ENCODE measurements at regions not wholly inside any gene's neighbourhood (a gene's known extent, or its start where the extent isn't known, plus 50 kb on each side); places are given as distances from the start of the nearest gene placed in this dataset.

DNA sequence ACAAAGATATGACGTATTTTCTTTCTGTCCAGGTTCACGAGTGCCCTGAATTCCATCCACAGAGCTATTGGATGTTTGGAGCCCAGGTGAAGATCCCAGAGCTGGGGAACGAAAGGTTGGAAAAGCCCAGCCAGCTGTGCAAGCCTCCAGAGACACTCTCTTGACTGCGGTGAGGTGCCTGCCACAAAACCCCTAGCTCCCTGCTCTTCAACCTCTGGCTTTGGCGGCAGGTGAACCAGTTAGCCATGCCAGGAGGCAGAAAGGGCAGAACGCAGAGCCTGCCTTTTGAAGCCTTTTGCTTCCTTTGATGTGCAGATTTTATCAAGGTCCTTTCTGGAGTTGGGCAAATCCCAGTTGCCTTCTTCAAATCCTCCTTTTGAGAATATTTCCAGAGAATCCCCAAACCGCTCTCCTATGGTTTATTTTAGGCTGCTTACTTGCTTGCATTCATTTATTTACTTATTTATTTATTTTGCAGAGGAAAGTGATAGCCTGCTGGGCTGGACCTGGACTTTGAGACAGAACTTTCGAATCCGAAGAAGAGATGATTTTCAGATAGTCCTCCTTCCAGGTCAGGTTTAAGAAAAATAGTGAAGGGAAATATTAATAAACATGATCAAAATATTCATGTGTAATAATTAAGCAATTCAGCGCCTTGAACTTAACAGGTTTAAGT, 411.2 kb upstream of the TBX3 start:
- FAIRE-seq (no peak), DNase-seq (ENCODE audit: low read depth in 1 of 2, low spot score in 2 of 2) (no peak)
- no peak overlapping the region for H2BK15ac ChIP-seq (ENCODE audit: low read length)
- no peak overlapping the region for H3K56ac ChIP-seq (replicated peaks; ENCODE audit: insufficient read length, low read depth, low read length)
- H4K91ac ChIP-seq (replicated peaks; ENCODE audit: insufficient read length, low read length): no peak overlapping the region
- ChIA-PET CTCF (ENCODE audit: partially characterized antibody) (interaction anchor here (0.5 kb wide), 1 partner anchor 449 kb away, joined by 4 read pairs; no protein-coding TSS in a partner anchor), POLR2A (ENCODE audit: partially characterized antibody) (no interaction called here)
- no peaks in the 10 kb centered on the region; the same call in 1 of the 2 replicates for H3K23me2 ChIP-seq (ENCODE audit: low read depth, low read length)
- H3K4me3 ChIP-seq (ENCODE audit: extremely low read depth in 1 of 4, insufficient read depth in 2 of 4, low read depth in 3 of 4, low read length in 4 of 4): no peak overlapping the region
- no peaks in the 10 kb centered on the region for H3K27me3 ChIP-seq (replicated peaks in 1 of 4; ENCODE audit: control insufficient read depth in 3 of 4, extremely low read depth in 1 of 4, insufficient read depth in 3 of 4, low read length in 3 of 4)
- no peak overlapping the region for H4K5ac ChIP-seq (ENCODE audit: insufficient read length, low read depth, low read length)
- H3K79me2 ChIP-seq (ENCODE audit: control insufficient read depth in 1 of 2, insufficient read depth in 2 of 2, low read length in 2 of 2): no peaks in the 10 kb centered on the region
- no peaks in the 10 kb centered on the region for H3K36me3 ChIP-seq (ENCODE audit: control insufficient read depth in 2 of 4, insufficient read depth in 4 of 4, low read length in 3 of 4)
- no peak overlapping the region for H2BK12ac ChIP-seq (ENCODE audit: low read depth, low read length)
- no peak overlapping the region for H2AFZ ChIP-seq (ENCODE audit: low read length)
- no peak overlapping the region for H3K4ac ChIP-seq (replicated peaks; ENCODE audit: insufficient read length, low read depth, low read length)
- no peak overlapping the region for H2BK20ac ChIP-seq (ENCODE audit: low read length)
- H3K18ac ChIP-seq (ENCODE audit: extremely low read depth, low read length): no peak overlapping the region
- no peak overlapping the region for H3K9ac ChIP-seq (replicated peaks in 1 of 4; ENCODE audit: extremely low read depth in 1 of 4, low read depth in 3 of 4, low read length in 3 of 4)
- H2AK5ac ChIP-seq (ENCODE audit: low read depth, low read length): no peak overlapping the region
- H3K79me1 ChIP-seq (ENCODE audit: low read depth, low read length): no peaks in the 10 kb centered on the region
- no peak overlapping the region for H2BK5ac ChIP-seq (ENCODE audit: low read depth, low read length)
- H2BK120ac ChIP-seq (replicated peaks; ENCODE audit: low read depth, low read length): no peak overlapping the region
- H3K14ac ChIP-seq (ENCODE audit: insufficient read length): no peak overlapping the region
- H4K20me1 ChIP-seq (replicated peaks in 1 of 2; ENCODE audit: control insufficient read depth in 1 of 2, insufficient read depth in 2 of 2, low read length in 2 of 2): no peaks in the 10 kb centered on the region
- no peak overlapping the region for H3K4me2 ChIP-seq (ENCODE audit: insufficient read depth in 1 of 2, low read depth in 2 of 2, low read length in 2 of 2)
- H3K4me1 ChIP-seq (replicated peaks in 1 of 4; ENCODE audit: control insufficient read depth in 3 of 4, insufficient read depth in 4 of 4, low read length in 3 of 4): no peaks in the 10 kb centered on the region
- H3K27ac ChIP-seq (ENCODE audit: low read depth, low read length): no peak overlapping the region
- no peak overlapping the region for H4K8ac ChIP-seq (ENCODE audit: extremely low read depth, insufficient read depth, low read length)
- no peak overlapping the region for H3K23ac ChIP-seq (ENCODE audit: insufficient read length)
- WGBS, 2 experiments (ENCODE audit: extremely low coverage in 1 of 2, insufficient coverage in 1 of 2, insufficient read length in 1 of 2, insufficient replicate concordance in 2 of 2, low coverage in 1 of 2, low lambda C conversion rate in 2 of 2, missing lambda C conversion rate in 1 of 2): 86% methylated on average over 10 of the region's 10 CpGs; no CpG with 5 or more reads in 1 of the 2 experiments
- no peaks in the 10 kb centered on the region for H3K9me3 ChIP-seq (ENCODE audit: insufficient read depth in 2 of 2, low read depth in 1 of 2, low read length in 1 of 2)
- TF ChIP-seq SP2 (IDR thresholded peaks at IDR 0.05; ENCODE audit: low read length): no peak
- no peak for TF ChIP-seq BRCA1 (IDR thresholded peaks at IDR 0.05; ENCODE audit: low read depth, low read length)
- no peak for TF ChIP-seq SAP30 (IDR thresholded peaks at IDR 0.05; ENCODE audit: insufficient read depth, insufficient replicate concordance, low read length)
- no peak for TF ChIP-seq EGR1 (IDR thresholded peaks at IDR 0.05; ENCODE audit: borderline replicate concordance, low read depth, low read length)
- TF ChIP-seq, protein P1, sequence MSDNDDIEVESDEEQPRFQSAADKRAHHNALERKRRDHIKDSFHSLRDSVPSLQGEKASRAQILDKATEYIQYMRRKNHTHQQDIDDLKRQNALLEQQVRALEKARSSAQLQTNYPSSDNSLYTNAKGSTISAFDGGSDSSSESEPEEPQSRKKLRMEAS (IDR thresholded peaks at IDR 0.05): no peak
- no peak for TF ChIP-seq TAF7 (optimal IDR thresholded peaks at IDR 0.05; ENCODE audit: borderline replicate concordance, low read depth, low read length)
- no peak for TF ChIP-seq TAF1 (IDR thresholded peaks at IDR 0.05; ENCODE audit: low read depth, low read length)
- TF ChIP-seq SUZ12 (IDR thresholded peaks at IDR 0.05; ENCODE audit: low read length): no peak
- TF ChIP-seq RBBP5 (IDR thresholded peaks at IDR 0.05; ENCODE audit: borderline replicate concordance, low read depth, low read length): no peak
- TF ChIP-seq, protein P2, sequence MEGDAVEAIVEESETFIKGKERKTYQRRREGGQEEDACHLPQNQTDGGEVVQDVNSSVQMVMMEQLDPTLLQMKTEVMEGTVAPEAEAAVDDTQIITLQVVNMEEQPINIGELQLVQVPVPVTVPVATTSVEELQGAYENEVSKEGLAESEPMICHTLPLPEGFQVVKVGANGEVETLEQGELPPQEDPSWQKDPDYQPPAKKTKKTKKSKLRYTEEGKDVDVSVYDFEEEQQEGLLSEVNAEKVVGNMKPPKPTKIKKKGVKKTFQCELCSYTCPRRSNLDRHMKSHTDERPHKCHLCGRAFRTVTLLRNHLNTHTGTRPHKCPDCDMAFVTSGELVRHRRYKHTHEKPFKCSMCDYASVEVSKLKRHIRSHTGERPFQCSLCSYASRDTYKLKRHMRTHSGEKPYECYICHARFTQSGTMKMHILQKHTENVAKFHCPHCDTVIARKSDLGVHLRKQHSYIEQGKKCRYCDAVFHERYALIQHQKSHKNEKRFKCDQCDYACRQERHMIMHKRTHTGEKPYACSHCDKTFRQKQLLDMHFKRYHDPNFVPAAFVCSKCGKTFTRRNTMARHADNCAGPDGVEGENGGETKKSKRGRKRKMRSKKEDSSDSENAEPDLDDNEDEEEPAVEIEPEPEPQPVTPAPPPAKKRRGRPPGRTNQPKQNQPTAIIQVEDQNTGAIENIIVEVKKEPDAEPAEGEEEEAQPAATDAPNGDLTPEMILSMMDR (IDR thresholded peaks at IDR 0.05; ENCODE audit: control extremely low read depth in 1 of 3, insufficient read depth in 1 of 3, low read depth in 1 of 3, low read length in 3 of 3): no peak

All from H1 (cell line).